BE2C (cell line): ENCODE measurements at regions not wholly inside any gene's neighbourhood (a gene's known extent, or its start where the extent isn't known, plus 50 kb on each side); places are given as distances from the start of the nearest gene placed in this dataset.
"Not testable (repeated sequence)": the region's sequence is repeated elsewhere in the genome, so short reads cannot be mapped to it uniquely, and the experiment has no call there.

Experiments used
- DNase-seq: peaks from one replicate; pipeline ENCODE4 v3.0.0-alpha.2; 2020
- H3K27me3 ChIP-seq: fragments of 250-450 bp; sonication (Bioruptor Pico); 2 replicates; pipeline ENCODE4 v1.5.1; 2020; ENCODE audit warnings: mild to moderate bottlenecking
- H3K36me3 ChIP-seq: fragments of 250-450 bp; sonication (Bioruptor Pico); 2 replicates; pipeline ENCODE4 v1.5.1; 2020; ENCODE audit warnings: mild to moderate bottlenecking
- H3K4me1 ChIP-seq: fragments of 250-450 bp; sonication (Bioruptor Pico); 2 replicates; pipeline ENCODE4 v1.5.1; 2020
- H3K4me3 ChIP-seq: 2 replicates; pipeline ENCODE4 v1.5.1; 2011; ENCODE audit warnings: low read depth, low read length
- H3K9me3 ChIP-seq: fragments of 250-450 bp; sonication (Bioruptor Pico); 2 replicates; pipeline ENCODE4 v1.5.1; 2020
- CTCF ChIP-seq: IDR thresholded peaks from 2 replicates; pipeline ENCODE4 v1.5.1; 2012; ENCODE audit warnings: mild to moderate bottlenecking, low read depth, low read length

GRCh38 chr9:40913096-40913719, 215.3 kb downstream of the FOXD4L6 start:
- H3K36me3 ChIP-seq: no peaks in the 10 kb centered on the region
- TF ChIP-seq CTCF: no peak
- no peak overlapping the region for H3K4me3 ChIP-seq
- no peaks in the 10 kb centered on the region for H3K27me3 ChIP-seq
- H3K4me1 ChIP-seq: no peaks in the 10 kb centered on the region
- H3K9me3 ChIP-seq: 0 out of 2 replicates have a peak, but pooled peaks cover 3% of the 10 kb centered on the region
- no peak for DNase-seq

- H3K4me1 ChIP-seq, H3K36me3 ChIP-seq, H3K4me3 ChIP-seq, H3K27me3 ChIP-seq, H3K9me3 ChIP-seq, DNase-seq: not testable (repeated sequence)
Measured at GRCh38 chr9:40912679-40913078, 215.8 kb downstream of the FOXD4L6 start.

GRCh38 chr9:40911647-40912046, 216.8 kb downstream of the FOXD4L6 start:
- TF ChIP-seq CTCF: no peak
- no peak for DNase-seq
- Histone ChIP-seq H3K9me3 (0 out of 2 replicates have a peak, but pooled peaks cover 6% of the 10 kb centered on the region), H3K36me3 (no peaks in the 10 kb centered on the region), H3K4me3 (no peak overlapping the region), H3K4me1 (no peaks in the 10 kb centered on the region), H3K27me3 (no peaks in the 10 kb centered on the region)

GRCh38 chr9:40910995-40911394, 217.5 kb downstream of the FOXD4L6 start:
- H3K27me3 ChIP-seq, DNase-seq, H3K9me3 ChIP-seq: not testable (repeated sequence)

GRCh38 chr9:40909821-40910220, 218.7 kb downstream of the FOXD4L6 start:
- Histone ChIP-seq H3K9me3 (0 out of 2 replicates have a peak, but pooled peaks cover 6% of the 10 kb centered on the region), H3K27me3 (no peaks in the 10 kb centered on the region), H3K36me3 (no peaks in the 10 kb centered on the region), H3K4me3 (no peak overlapping the region), H3K4me1 (no peaks in the 10 kb centered on the region)
- no peak for TF ChIP-seq CTCF
- no peak for DNase-seq

More at GRCh38 chr9:40910995-40911394, 217.5 kb downstream of the FOXD4L6 start:
- not testable (repeated sequence) for H3K4me1 ChIP-seq, H3K4me3 ChIP-seq, H3K36me3 ChIP-seq

- H3K36me3 ChIP-seq, DNase-seq, H3K9me3 ChIP-seq, H3K4me3 ChIP-seq, H3K27me3 ChIP-seq, H3K4me1 ChIP-seq: not testable (repeated sequence)
Measured at GRCh38 chr9:40909111-40909510, 219.4 kb downstream of the FOXD4L6 start.

- no peak for TF ChIP-seq CTCF
- no peak overlapping the region for H3K4me3 ChIP-seq
- no peaks in the 10 kb centered on the region for H3K4me1 ChIP-seq
- H3K9me3 ChIP-seq: 0 out of 2 replicates have a peak, but pooled peaks cover 2% of the 10 kb centered on the region
- no peaks in the 10 kb centered on the region for H3K36me3 ChIP-seq
- no peak for DNase-seq
- H3K27me3 ChIP-seq: no peaks in the 10 kb centered on the region
Measured at GRCh38 chr9:40907657-40908624, 220.5 kb downstream of the FOXD4L6 start.

- H3K4me1 ChIP-seq, H3K36me3 ChIP-seq, H3K27me3 ChIP-seq, DNase-seq, H3K9me3 ChIP-seq, H3K4me3 ChIP-seq: not testable (repeated sequence)
Measured at GRCh38 chr9:40906879-40907278, 221.6 kb downstream of the FOXD4L6 start.

GRCh38 chr9:40892315-40892714, 236.2 kb downstream of the FOXD4L6 start:
- not testable (repeated sequence) for DNase-seq, H3K27me3 ChIP-seq, H3K9me3 ChIP-seq, H3K4me3 ChIP-seq, H3K4me1 ChIP-seq, H3K36me3 ChIP-seq

- H3K36me3 ChIP-seq, H3K27me3 ChIP-seq, H3K4me3 ChIP-seq, H3K4me1 ChIP-seq, H3K9me3 ChIP-seq, DNase-seq: not testable (repeated sequence)
Measured at GRCh38 chr9:40885858-40886257, 242.6 kb downstream of the FOXD4L6 start.

GRCh38 chr9:40884902-40885490, 243.5 kb downstream of the FOXD4L6 start:
- DNase-seq, H3K4me1 ChIP-seq, H3K36me3 ChIP-seq, H3K27me3 ChIP-seq, H3K4me3 ChIP-seq, H3K9me3 ChIP-seq: not testable (repeated sequence)
